Psoas muscle (tissue), 7 donors: ENCODE measurements at regions not wholly inside any gene's neighbourhood (a gene's known extent, or its start where the extent isn't known, plus 50 kb on each side); places are given as distances from the start of the nearest gene placed in this dataset.

Experiments
- ATAC-seq, 4 donors: fragments of 200-7000 bp; cut with Tn5 transposase; one replicate each; pipeline ENCODE4 v1.9.1; 2020; ENCODE audit warnings: moderate library complexity in 3 of 4, mild to moderate bottlenecking in 2 of 4
- DNase-seq, 2 donors: peaks; one replicate each; pipeline ENCODE4 v3.0.0-alpha.2; 2020
- H3K27ac ChIP-seq: fragments of 200-600 bp; one replicate; pipeline ENCODE4 v1.8.0; 2022
- H3K27me3 ChIP-seq, 3 donors: fragments of 200-600 bp in 1 of 3; one replicate each; pipeline versions ENCODE4 v1.6.1 to v1.8.0; 2013 to 2022; ENCODE audit warnings: low read length in 2 of 3, mild to moderate bottlenecking in 2 of 3, moderate library complexity in 1 of 3; ENCODE audit not compliant: insufficient read depth in 3 of 3
- H3K36me3 ChIP-seq, 2 donors: fragments of 200-600 bp in 1 of 2; one replicate each; pipeline versions ENCODE4 v1.6.1 to v1.8.0; 2013 to 2022; ENCODE audit warnings: low read depth in 1 of 2, mild to moderate bottlenecking in 1 of 2, moderate library complexity in 1 of 2; ENCODE audit not compliant: insufficient read depth in 1 of 2
- H3K4me1 ChIP-seq: fragments of 200-600 bp; one replicate; pipeline ENCODE4 v1.8.0; 2022
- H3K4me3 ChIP-seq: fragments of 200-600 bp; one replicate; pipeline ENCODE4 v1.8.0; 2022; ENCODE audit warnings: mild to moderate bottlenecking
- H3K9me3 ChIP-seq: fragments of 200-600 bp; one replicate; pipeline ENCODE4 v1.8.0; 2022
- WGBS, 3 donors: extraction: QIAGEN DNeasy Blood & Tissue Kit; methylation state at CpG; one replicate each; pipeline versions ENCODE4 v1.1.6 to v1.1.7; 2013; 5-methylcytosine and 5-hydroxymethylcytosine counted together
- intact Hi-C, 2 donors: fragments of 100-400 bp; cut with DNase I; formaldehyde crosslinking; loops; one replicate each; pipeline versions ENCODE4 v1.11.0 to v1.14.2; 2022
- TF ChIP-seq, protein P1 (sequence below): fragments of 200-600 bp; IDR thresholded peaks from one replicate; pipeline ENCODE4 v1.8.0; 2022; ENCODE audit warnings: antibody characterized with exemption
- donor health status: healthy with polysubstance abuse.
- donor health status: DM: no; HTN: no; CAD: no; lungs with moderate emphysema.
- donor health status: Bipolar disorder and iron deficiency.
- donor health status: healthy.
- donor health status: DM: yes; HTN: yes; CAD: no.
- donor health status: DM: no; HTN: no; CAD: no.
- donor health status: DM: yes; HTN: yes; CAD: no.

DNA sequence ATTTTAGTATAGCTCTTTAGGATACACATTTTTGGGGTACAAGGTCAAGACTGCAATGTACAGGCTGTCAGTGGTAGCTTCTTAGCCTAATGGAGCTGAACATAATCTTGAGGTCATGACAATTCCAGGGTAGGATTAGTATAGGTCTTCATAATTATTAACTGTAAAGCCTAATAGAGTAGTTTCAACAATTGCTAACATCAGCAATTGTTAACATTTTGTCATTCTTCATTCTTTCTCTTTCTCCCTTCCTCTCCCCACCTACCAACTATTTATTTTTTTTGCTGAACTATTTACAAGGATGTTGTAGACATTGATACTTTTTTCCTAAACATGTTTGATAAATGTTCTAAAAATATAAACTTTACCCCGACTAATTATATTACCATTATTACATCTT lies 461.3 kb upstream of the DCC start:
- TF ChIP-seq, protein P1, sequence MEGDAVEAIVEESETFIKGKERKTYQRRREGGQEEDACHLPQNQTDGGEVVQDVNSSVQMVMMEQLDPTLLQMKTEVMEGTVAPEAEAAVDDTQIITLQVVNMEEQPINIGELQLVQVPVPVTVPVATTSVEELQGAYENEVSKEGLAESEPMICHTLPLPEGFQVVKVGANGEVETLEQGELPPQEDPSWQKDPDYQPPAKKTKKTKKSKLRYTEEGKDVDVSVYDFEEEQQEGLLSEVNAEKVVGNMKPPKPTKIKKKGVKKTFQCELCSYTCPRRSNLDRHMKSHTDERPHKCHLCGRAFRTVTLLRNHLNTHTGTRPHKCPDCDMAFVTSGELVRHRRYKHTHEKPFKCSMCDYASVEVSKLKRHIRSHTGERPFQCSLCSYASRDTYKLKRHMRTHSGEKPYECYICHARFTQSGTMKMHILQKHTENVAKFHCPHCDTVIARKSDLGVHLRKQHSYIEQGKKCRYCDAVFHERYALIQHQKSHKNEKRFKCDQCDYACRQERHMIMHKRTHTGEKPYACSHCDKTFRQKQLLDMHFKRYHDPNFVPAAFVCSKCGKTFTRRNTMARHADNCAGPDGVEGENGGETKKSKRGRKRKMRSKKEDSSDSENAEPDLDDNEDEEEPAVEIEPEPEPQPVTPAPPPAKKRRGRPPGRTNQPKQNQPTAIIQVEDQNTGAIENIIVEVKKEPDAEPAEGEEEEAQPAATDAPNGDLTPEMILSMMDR, result no peak
- WGBS, 3 donors, result 86 to 100% (median 96%) methylated on average over 1 of the region's 1 CpG
- DNase-seq, result no peak

DNA sequence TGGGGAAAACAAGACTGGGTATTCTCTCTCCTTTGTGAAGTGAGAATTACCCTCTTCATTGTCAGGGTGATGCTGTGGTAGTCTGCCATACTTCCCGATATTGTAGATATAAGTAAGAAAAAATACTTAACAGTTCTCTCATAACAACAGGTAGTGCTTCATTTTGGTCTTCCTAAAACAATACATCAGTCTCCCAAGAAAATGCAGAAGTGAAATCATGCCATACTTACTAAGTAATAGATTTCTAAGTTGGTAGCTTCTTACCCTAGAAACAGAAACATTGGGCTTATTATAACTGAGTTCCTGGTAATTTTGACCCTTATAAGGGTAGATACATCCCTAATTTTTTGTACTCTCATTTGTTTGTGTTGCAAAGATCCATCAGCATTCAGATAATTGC lies 460.7 kb upstream of the DCC start:
- H3K36me3 ChIP-seq, result no peaks in the 10 kb centered on the region
- DNase-seq, result no peak
- H3K4me3 ChIP-seq, result no peak overlapping the region
- H3K9me3 ChIP-seq, result no peaks in the 10 kb centered on the region
- no peak for ATAC-seq
- TF ChIP-seq, protein P1, result no peak
- 85 to 97% (median 85%) methylated on average over 1 of the region's 1 CpG for WGBS, 3 donors
- H3K27me3 ChIP-seq, result no peaks in the 10 kb centered on the region
- intact Hi-C loops, result no loop called here
- no peaks in the 10 kb centered on the region for H3K4me1 ChIP-seq
- no peak overlapping the region for H3K27ac ChIP-seq

More for the DNA sequence above, 461.3 kb upstream of the DCC start:
- intact Hi-C loops, result no loop called here
- no peak for ATAC-seq
- no peaks in the 10 kb centered on the region for H3K27me3 ChIP-seq
- no peak overlapping the region for H3K27ac ChIP-seq
- no peaks in the 10 kb centered on the region for H3K4me1 ChIP-seq
- no peaks in the 10 kb centered on the region for H3K36me3 ChIP-seq
- H3K9me3 ChIP-seq, result no peaks in the 10 kb centered on the region
- H3K4me3 ChIP-seq, result no peak overlapping the region

DNA sequence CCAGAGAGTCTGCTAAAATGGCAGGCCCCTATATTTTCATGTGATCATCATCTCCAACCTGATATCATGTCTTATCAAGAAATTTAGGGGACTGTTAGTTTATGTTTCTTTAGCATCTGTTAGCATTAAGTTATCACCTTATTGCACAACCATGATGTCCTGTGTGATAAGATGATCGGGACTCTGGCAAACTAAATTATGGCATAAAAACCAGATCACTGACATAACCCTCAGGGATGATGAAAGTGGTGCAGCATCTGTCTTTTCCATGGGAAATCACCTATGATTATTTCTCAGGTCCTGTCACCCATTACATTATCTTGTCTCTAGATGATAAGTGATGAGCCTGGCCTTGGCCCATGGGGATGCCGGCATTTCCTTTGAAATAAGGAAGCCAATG lies 458.6 kb upstream of the DCC start:
- Histone ChIP-seq H3K36me3 (no peaks in the 10 kb centered on the region), H3K4me1 (no peaks in the 10 kb centered on the region), H3K27me3 (no peaks in the 10 kb centered on the region), H3K9me3 (no peaks in the 10 kb centered on the region), H3K4me3 (no peak overlapping the region), H3K27ac (no peak overlapping the region)
- WGBS, 3 donors, result 84 to 96% (median 90%) methylated on average over 2 of the region's 2 CpGs
- intact Hi-C loops, result no loop called here
- no peak for ATAC-seq
- no peak for DNase-seq
- TF ChIP-seq, protein P1, result no peak

DNA sequence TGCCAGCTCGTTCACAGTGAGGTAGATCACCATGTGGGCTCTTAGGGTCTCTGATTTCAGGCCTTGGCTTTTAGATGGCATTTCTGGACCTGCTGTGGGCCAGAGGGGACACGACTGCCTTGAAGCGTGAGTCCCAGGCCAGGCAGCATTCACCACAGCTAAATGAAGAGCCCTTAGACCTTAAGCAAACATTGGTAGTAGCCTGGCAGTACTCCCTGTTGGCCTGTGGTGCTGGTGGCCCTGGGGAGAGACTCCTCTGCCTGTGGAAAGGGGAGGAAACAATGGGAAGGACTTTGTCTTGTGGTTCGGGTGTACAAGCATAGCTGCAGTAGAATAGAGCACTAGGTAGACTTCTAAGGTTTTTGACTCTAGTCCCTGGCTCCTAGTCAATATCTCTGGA lies 456.0 kb upstream of the DCC start:
- ATAC-seq (no peak), DNase-seq (no peak)
- Histone ChIP-seq H3K27me3 (no peaks in the 10 kb centered on the region), H3K27ac (no peak overlapping the region), H3K4me1 (no peaks in the 10 kb centered on the region), H3K4me3 (no peak overlapping the region), H3K36me3 (no peaks in the 10 kb centered on the region), H3K9me3 (no peaks in the 10 kb centered on the region)
- WGBS, 3 donors, result 71 to 80% (median 78%) methylated on average over 4 of the region's 4 CpGs
- intact Hi-C loops, result no loop called here
- TF ChIP-seq, protein P1, result no peak

DNA sequence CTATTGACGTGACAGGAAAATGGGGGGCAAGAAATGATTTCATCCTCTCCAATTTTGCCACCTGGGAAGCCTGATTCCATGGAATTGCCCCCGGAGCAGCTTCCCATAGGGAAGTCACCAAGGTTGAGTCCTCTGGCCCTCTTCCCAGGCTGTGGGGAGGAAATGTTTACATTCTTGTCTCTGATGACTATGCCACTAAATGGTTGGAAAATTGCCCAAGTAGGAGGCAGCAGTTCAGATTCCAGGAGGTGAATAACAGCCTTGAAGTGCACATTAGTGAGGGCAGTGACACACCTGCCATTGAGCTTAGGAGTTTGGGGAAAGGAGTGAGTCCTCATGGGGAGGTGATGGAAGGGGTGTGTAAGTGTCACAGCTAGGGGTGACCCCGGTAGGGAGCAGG lies 449.2 kb upstream of the DCC start:
- ATAC-seq (no peak), DNase-seq (no peak)
- H3K36me3 ChIP-seq, result no peaks in the 10 kb centered on the region
- no peaks in the 10 kb centered on the region for H3K4me1 ChIP-seq
- no peaks in the 10 kb centered on the region for H3K27me3 ChIP-seq
- H3K4me3 ChIP-seq, result no peak overlapping the region
- no peak overlapping the region for H3K27ac ChIP-seq
- WGBS, 3 donors, result 53 to 56% (median 54%) methylated on average over 3 of the region's 3 CpGs
- no peaks in the 10 kb centered on the region for H3K9me3 ChIP-seq
- TF ChIP-seq, protein P1, result no peak
- intact Hi-C loops, result no loop called here
